H1 (cell line): ENCODE measurements at regions not wholly inside any gene's neighbourhood (a gene's known extent, or its start where the extent isn't known, plus 50 kb on each side); places are given as distances from the start of the nearest gene placed in this dataset.

Source experiments
- CTCF ChIA-PET: fragments of 300-600 bp; sonication (Branson Sonifier 250); formaldehyde crosslinking; loops from one replicate; lab custom pipeline; 2021; ENCODE audit not compliant: partially characterized antibody; lab: Charles Lee
- POLR2A ChIA-PET: fragments of 300-600 bp; sonication (Branson Sonifier 250); formaldehyde crosslinking; loops from one replicate; lab custom pipeline; 2021; ENCODE audit warnings: inconsistent platforms; ENCODE audit not compliant: partially characterized antibody; lab: Charles Lee
- DNase-seq, 2 experiments: peaks; one replicate each; pipeline versions ENCODE4 v3.0.0 to v3.0.0-alpha.2; 2010 to 2022; ENCODE audit warnings: low spot score in 2 of 2, low read depth in 1 of 2, mixed read lengths in 1 of 2
- FAIRE-seq: peaks from 2 replicates; lab custom pipeline; 2011; peaks lifted over from hg19 to GRCh38; lab: Jason Lieb, UNC
- H2AFZ ChIP-seq: 2 replicates; pipeline ENCODE4 v1.8.1; 2012; ENCODE audit warnings: low read length, inconsistent platforms
- H2AK5ac ChIP-seq: 2 replicates; pipeline ENCODE4 v1.6.1; 2013; ENCODE audit warnings: low read depth, low read length
- H2BK120ac ChIP-seq: replicated peaks from 2 replicates; pipeline ENCODE3; 2013; ENCODE audit warnings: low read depth, low read length, inconsistent platforms
- H2BK12ac ChIP-seq: 2 replicates; pipeline ENCODE4 v1.6.1; 2013; ENCODE audit warnings: low read depth, low read length
- H2BK15ac ChIP-seq: 2 replicates; pipeline ENCODE4 v1.6.1; 2013; ENCODE audit warnings: low read length
- H2BK20ac ChIP-seq: 2 replicates; pipeline ENCODE4 v1.6.1; 2013; ENCODE audit warnings: low read length
- H2BK5ac ChIP-seq: 2 replicates; pipeline ENCODE4 v1.6.1; 2013; ENCODE audit warnings: low read depth, low read length
- H3K14ac ChIP-seq: 2 replicates; pipeline ENCODE4 v1.6.1; 2013; ENCODE audit warnings: inconsistent platforms; ENCODE audit not compliant: insufficient read length
- H3K18ac ChIP-seq: 2 replicates; pipeline ENCODE4 v1.6.1; 2013; ENCODE audit warnings: low read length; ENCODE audit errors: extremely low read depth
- H3K23ac ChIP-seq: 2 replicates; pipeline ENCODE4 v1.6.1; 2013; ENCODE audit warnings: inconsistent platforms; ENCODE audit not compliant: insufficient read length
- H3K23me2 ChIP-seq: 2 replicates; pipeline ENCODE4 v1.6.1; 2013; ENCODE audit warnings: low read depth, low read length
- H3K27ac ChIP-seq: 2 replicates; pipeline ENCODE4 v1.6.1; 2011; ENCODE audit warnings: low read depth, low read length, inconsistent platforms
- H3K27me3 ChIP-seq, 4 experiments: replicated peaks in 1 of 4; 1 replicate in 1 of 4; 2 replicates in 3 of 4; pipeline versions ENCODE4 v1.6.1 to v1.8.1; 2011 to 2013; ENCODE audit warnings: low read length in 3 of 4, mild to moderate bottlenecking in 3 of 4, inconsistent platforms in 2 of 4, mixed read lengths in 2 of 4, moderate library complexity in 1 of 4; ENCODE audit not compliant: control insufficient read depth in 3 of 4, insufficient read depth in 3 of 4; ENCODE audit errors: extremely low read depth in 1 of 4
- H3K36me3 ChIP-seq, 4 experiments: 2 replicates each; pipeline versions ENCODE4 v1.6.1 to v1.8.1; 2011 to 2013; ENCODE audit warnings: mild to moderate bottlenecking in 4 of 4, low read length in 3 of 4, moderate library complexity in 2 of 4, control low read depth in 1 of 4, inconsistent platforms in 1 of 4; ENCODE audit not compliant: insufficient read depth in 4 of 4, control insufficient read depth in 2 of 4
- H3K4ac ChIP-seq: replicated peaks from 2 replicates; pipeline ENCODE3; 2013; ENCODE audit warnings: low read length, low read depth, mixed read lengths, inconsistent platforms; ENCODE audit not compliant: insufficient read length
- H3K4me1 ChIP-seq, 4 experiments: replicated peaks in 1 of 4; 1 replicate in 1 of 4; 2 replicates in 3 of 4; pipeline versions ENCODE4 v1.6.1 to v1.8.1; 2011 to 2013; ENCODE audit warnings: low read length in 3 of 4, inconsistent platforms in 2 of 4, mixed read lengths in 1 of 4; ENCODE audit not compliant: insufficient read depth in 4 of 4, control insufficient read depth in 3 of 4
- H3K4me2 ChIP-seq, 2 experiments: 2 replicates each; pipeline versions ENCODE4 v1.6.1 to v1.8.1; 2011 to 2013; ENCODE audit warnings: low read depth in 2 of 2, low read length in 2 of 2, control low read depth in 1 of 2, inconsistent platforms in 1 of 2, mild to moderate bottlenecking in 1 of 2; ENCODE audit not compliant: insufficient read depth in 1 of 2
- H3K4me3 ChIP-seq, 4 experiments: fragments of 200-600, 300-600 bp in 1 of 4; sonication (generic), shearing (Covaris generic), sonication (Bioruptor Twin) in 1 of 4; 2 replicates each; pipeline versions ENCODE4 v1.5.1 to v1.8.1; 2011 to 2016; ENCODE audit warnings: low read length in 4 of 4, low read depth in 3 of 4, control low read depth in 2 of 4, inconsistent platforms in 2 of 4, mild to moderate bottlenecking in 2 of 4, mixed read lengths in 1 of 4, moderate library complexity in 1 of 4; ENCODE audit not compliant: insufficient read depth in 2 of 4; ENCODE audit errors: extremely low read depth in 1 of 4
- H3K56ac ChIP-seq: replicated peaks from 2 replicates; pipeline ENCODE3; 2013; ENCODE audit warnings: low read depth, mild to moderate bottlenecking, mixed read lengths, low read length, inconsistent platforms; ENCODE audit not compliant: insufficient read length
- H3K79me1 ChIP-seq: 2 replicates; pipeline ENCODE4 v1.6.1; 2013; ENCODE audit warnings: low read depth, low read length, control low read depth
- H3K79me2 ChIP-seq, 2 experiments: 2 replicates each; pipeline versions ENCODE4 v1.6.1 to v1.8.1; 2012 to 2013; ENCODE audit warnings: low read length in 2 of 2, mild to moderate bottlenecking in 2 of 2, inconsistent platforms in 1 of 2; ENCODE audit not compliant: insufficient read depth in 2 of 2, control insufficient read depth in 1 of 2
- H3K9ac ChIP-seq, 4 experiments: replicated peaks in 1 of 4; 1 replicate in 1 of 4; 2 replicates in 3 of 4; pipeline versions ENCODE4 v1.6.1 to v1.8.1; 2011 to 2013; ENCODE audit warnings: low read depth in 3 of 4, low read length in 3 of 4, control low read depth in 2 of 4, mild to moderate bottlenecking in 2 of 4, moderate library complexity in 2 of 4, inconsistent platforms in 1 of 4; ENCODE audit errors: extremely low read depth in 1 of 4
- H3K9me3 ChIP-seq, 2 experiments: 2 replicates each; pipeline versions ENCODE4 v1.6.1 to v1.8.1; 2012 to 2013; ENCODE audit warnings: mild to moderate bottlenecking in 2 of 2, moderate library complexity in 2 of 2, control low read depth in 1 of 2, inconsistent platforms in 1 of 2, low read depth in 1 of 2, low read length in 1 of 2, mixed read lengths in 1 of 2; ENCODE audit not compliant: insufficient read depth in 2 of 2
- H4K20me1 ChIP-seq, 2 experiments: replicated peaks in 1 of 2; 2 replicates each; pipeline versions ENCODE3 to v1.8.1; 2011 to 2013; ENCODE audit warnings: inconsistent platforms in 2 of 2, low read length in 2 of 2, mild to moderate bottlenecking in 1 of 2; ENCODE audit not compliant: insufficient read depth in 2 of 2, control insufficient read depth in 1 of 2
- H4K5ac ChIP-seq: 2 replicates; pipeline ENCODE4 v1.6.1; 2013; ENCODE audit warnings: low read length, low read depth, mixed read lengths, inconsistent platforms; ENCODE audit not compliant: insufficient read length
- H4K8ac ChIP-seq: 2 replicates; pipeline ENCODE4 v1.8.0; 2013; ENCODE audit warnings: mild to moderate bottlenecking, moderate library complexity, low read length, inconsistent platforms; ENCODE audit not compliant: insufficient read depth; ENCODE audit errors: extremely low read depth
- H4K91ac ChIP-seq: replicated peaks from 2 replicates; pipeline ENCODE3; 2013; ENCODE audit warnings: low read length, mixed read lengths, inconsistent platforms; ENCODE audit not compliant: insufficient read length
- GABPA ChIP-seq: IDR thresholded peaks from 2 replicates; pipeline ENCODE4 v1.6.1; 2011; ENCODE audit warnings: mild to moderate bottlenecking, low read length, moderate library complexity, borderline replicate concordance; ENCODE audit not compliant: insufficient read depth
- SP4 ChIP-seq: IDR thresholded peaks from 2 replicates; pipeline ENCODE4 v1.6.1; 2012; ENCODE audit warnings: low read length, inconsistent platforms
- whole genome bisulfite sequencing, 2 experiments: shearing (Covaris generic) in 1 of 2; methylation state at CpG; one replicate each; pipeline versions ENCODE4 v1.1.6 to v1.1.7; 2013 to 2015; ENCODE audit warnings: low lambda C conversion rate in 2 of 2, mixed read lengths in 2 of 2, inconsistent platforms in 1 of 2, low coverage in 1 of 2, missing lambda C conversion rate in 1 of 2; ENCODE audit not compliant: insufficient replicate concordance in 2 of 2, insufficient coverage in 1 of 2, insufficient read length in 1 of 2; ENCODE audit errors: extremely low coverage in 1 of 2, missing lambda C conversion rate in 1 of 2; 5-methylcytosine and 5-hydroxymethylcytosine counted together

DNA sequence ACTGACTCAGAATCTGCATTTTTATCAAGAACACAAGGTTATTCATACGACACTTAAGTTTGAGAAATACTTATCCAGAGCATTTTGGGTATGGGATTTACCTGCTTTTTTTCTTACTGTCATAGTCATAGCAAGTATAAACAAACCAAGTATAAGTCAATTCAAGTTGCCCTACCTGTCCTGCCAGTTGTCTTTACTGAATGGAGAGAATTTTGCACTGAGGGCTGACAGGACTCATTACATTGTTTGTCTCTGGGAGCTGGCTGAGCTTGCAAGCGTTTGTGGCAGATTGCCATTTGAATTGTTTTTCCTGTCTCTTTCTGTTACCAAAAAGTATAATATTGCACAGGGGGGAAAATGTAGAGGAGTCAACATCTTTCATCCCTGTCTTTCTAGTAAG, 278.9 kb upstream of the MAGEC2 start:
- CTCF ChIA-PET = no interaction called here
- WGBS, 2 experiments = 100% methylated on average over 1 of the region's 2 CpGs; no CpG with 5 or more reads in 1 of the 2 experiments

More for the DNA sequence above, 278.9 kb upstream of the MAGEC2 start:
- Histone ChIP-seq H3K4me3 (no peak overlapping the region), H3K23ac (no peak overlapping the region), H2AK5ac (no peak overlapping the region), H3K4me1 (no peaks in the 10 kb centered on the region), H3K14ac (no peak overlapping the region), H4K91ac (no peak overlapping the region), H3K56ac (no peak overlapping the region), H2AFZ (no peak overlapping the region), H3K4me2 (no peak overlapping the region), H4K20me1 (no peaks in the 10 kb centered on the region), H3K79me1 (no peaks in the 10 kb centered on the region), H3K9me3 (no peaks in the 10 kb centered on the region), H2BK5ac (no peak overlapping the region), H3K79me2 (no peaks in the 10 kb centered on the region), H3K18ac (no peak overlapping the region), H3K9ac (no peak overlapping the region), H2BK20ac (no peak overlapping the region), H2BK12ac (no peak overlapping the region), H3K27me3 (no peaks in the 10 kb centered on the region), H4K5ac (no peak overlapping the region), H3K27ac (no peak overlapping the region), H4K8ac (no peak overlapping the region), H3K36me3 (no peaks in the 10 kb centered on the region), H2BK120ac (no peak overlapping the region), H2BK15ac (no peak overlapping the region), H3K4ac (no peak overlapping the region), H3K23me2 (no peaks in the 10 kb centered on the region)
- TF ChIP-seq GABPA (no peak), SP4 (no peak)
- POLR2A ChIA-PET = no interaction called here
- DNase-seq (no peak), FAIRE-seq (no peak)
